NCI-H1694 treated with DMSO at 0.1 percent for 48 hours (cell line): ENCODE measurements at regions not wholly inside any gene's neighbourhood (a gene's known extent, or its start where the extent isn't known, plus 50 kb on each side); places are given as distances from the start of the nearest gene placed in this dataset.

Source experiments
- DNase-seq: peaks from one replicate; lab custom pipeline; 2025; lab: John Stamatoyannopoulos, UW

- no peak for DNase-seq
Observed at GRCh38 chr7:155972651-155973390, 160.6 kb upstream of the SHH start.

- no peak for DNase-seq
Observed at GRCh38 chr7:155972247-155972646, 160.0 kb upstream of the SHH start.

GRCh38 chr7:155971180-155971770 is 159.0 kb upstream of the SHH start:
- no peak for DNase-seq

- no peak for DNase-seq
Observed at GRCh38 chr7:155969192-155969929, 157.1 kb upstream of the SHH start.

GRCh38 chr7:155965010-155965409 is 152.7 kb upstream of the SHH start:
- DNase-seq: no peak

- no peak for DNase-seq
Observed at GRCh38 chr7:155964543-155964942, 152.3 kb upstream of the SHH start.

GRCh38 chr7:155963771-155964195 is 151.5 kb upstream of the SHH start:
- no peak for DNase-seq

- DNase-seq: no peak
Observed at GRCh38 chr7:155963356-155963755, 151.1 kb upstream of the SHH start.

- DNase-seq: no peak
Observed at GRCh38 chr7:155962968-155963300, 150.7 kb upstream of the SHH start.

- DNase-seq: no peak
Observed at GRCh38 chr7:155962191-155962967, 150.1 kb upstream of the SHH start.

- no peak for DNase-seq
Observed at GRCh38 chr7:155961241-155962190, 149.3 kb upstream of the SHH start.

- DNase-seq: no peak
Observed at GRCh38 chr7:155959894-155960293, 147.6 kb upstream of the SHH start.

GRCh38 chr7:155956977-155957376 is 144.7 kb upstream of the SHH start:
- DNase-seq: no peak

- DNase-seq: no peak
Observed at GRCh38 chr7:155955367-155955635, 143.0 kb upstream of the SHH start.

GRCh38 chr7:155954550-155955366 is 142.5 kb upstream of the SHH start:
- DNase-seq: no peak

GRCh38 chr7:155953781-155954549 is 141.7 kb upstream of the SHH start:
- DNase-seq: no peak

- DNase-seq: no peak
Observed at GRCh38 chr7:155953501-155953778, 141.2 kb upstream of the SHH start.

- no peak for DNase-seq
Observed at GRCh38 chr7:155951554-155952158, 139.4 kb upstream of the SHH start.

GRCh38 chr7:155950898-155951553 is 138.8 kb upstream of the SHH start:
- DNase-seq: no peak
